ENCODE measurements at regions not wholly inside any gene's neighbourhood (a gene's known extent, or its start where the extent isn't known, plus 50 kb on each side); places are given as distances from the start of the nearest gene placed in this dataset.

DNA sequence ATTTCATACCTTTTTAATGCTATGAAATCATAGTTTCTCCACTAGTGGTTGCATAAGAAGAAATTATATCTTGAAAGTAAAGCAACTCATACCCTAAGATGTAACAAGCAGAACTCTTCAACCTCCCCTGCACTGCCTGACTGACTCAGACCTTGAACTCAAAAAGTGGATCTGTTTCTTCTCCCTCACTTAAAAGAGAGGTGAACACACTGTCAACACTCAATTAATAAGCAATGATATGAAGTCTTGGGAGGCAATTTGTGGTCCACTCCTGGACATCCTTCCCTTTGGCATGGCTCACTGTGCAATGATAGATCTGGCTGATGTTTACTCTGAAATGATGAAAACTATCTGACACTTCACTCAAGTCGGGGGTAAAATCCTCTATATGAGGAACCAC, 282.0 kb upstream of the DKK2 start:
- POLR2A ChIA-PET (ENCODE audit: unreplicated experiment), result no interaction called here
- H3K36me3 ChIP-seq (ENCODE audit: low read depth), result no peaks in the 10 kb centered on the region
- no peak overlapping the region for H3K4me2 ChIP-seq
- DNase-seq, result no peak
- H3K79me2 ChIP-seq (ENCODE audit: low read depth), result no peaks in the 10 kb centered on the region
- no peaks in the 10 kb centered on the region for H3K4me1 ChIP-seq (replicated peaks; ENCODE audit: insufficient read depth)
- H3K9me3 ChIP-seq (ENCODE audit: insufficient read depth, low read depth), result no peaks in the 10 kb centered on the region
- no peak for TF ChIP-seq EZH2 (IDR thresholded peaks at IDR 0.05; ENCODE audit: low read depth)
- TF ChIP-seq, protein P1, sequence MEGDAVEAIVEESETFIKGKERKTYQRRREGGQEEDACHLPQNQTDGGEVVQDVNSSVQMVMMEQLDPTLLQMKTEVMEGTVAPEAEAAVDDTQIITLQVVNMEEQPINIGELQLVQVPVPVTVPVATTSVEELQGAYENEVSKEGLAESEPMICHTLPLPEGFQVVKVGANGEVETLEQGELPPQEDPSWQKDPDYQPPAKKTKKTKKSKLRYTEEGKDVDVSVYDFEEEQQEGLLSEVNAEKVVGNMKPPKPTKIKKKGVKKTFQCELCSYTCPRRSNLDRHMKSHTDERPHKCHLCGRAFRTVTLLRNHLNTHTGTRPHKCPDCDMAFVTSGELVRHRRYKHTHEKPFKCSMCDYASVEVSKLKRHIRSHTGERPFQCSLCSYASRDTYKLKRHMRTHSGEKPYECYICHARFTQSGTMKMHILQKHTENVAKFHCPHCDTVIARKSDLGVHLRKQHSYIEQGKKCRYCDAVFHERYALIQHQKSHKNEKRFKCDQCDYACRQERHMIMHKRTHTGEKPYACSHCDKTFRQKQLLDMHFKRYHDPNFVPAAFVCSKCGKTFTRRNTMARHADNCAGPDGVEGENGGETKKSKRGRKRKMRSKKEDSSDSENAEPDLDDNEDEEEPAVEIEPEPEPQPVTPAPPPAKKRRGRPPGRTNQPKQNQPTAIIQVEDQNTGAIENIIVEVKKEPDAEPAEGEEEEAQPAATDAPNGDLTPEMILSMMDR (conservative IDR thresholded peaks at IDR 0.05), result no peak
- no peak overlapping the region for H2AFZ ChIP-seq
- no peaks in the 10 kb centered on the region for H3F3A ChIP-seq (ENCODE audit: insufficient read depth, low read depth)
- intact Hi-C loops (cut with micrococcal nuclease; ENCODE audit: unreplicated experiment), result no loop called here
- no peaks in the 10 kb centered on the region for H4K20me1 ChIP-seq (ENCODE audit: insufficient read depth)
- H3K9me2 ChIP-seq (ENCODE audit: insufficient read depth), result no peaks in the 10 kb centered on the region
- no peak overlapping the region for H3K27ac ChIP-seq
- no peaks in the 10 kb centered on the region for H3K27me3 ChIP-seq (ENCODE audit: insufficient read depth, low read depth)
- no TSS peak for BruUV-seq (replicated peaks)
- H3K4me3 ChIP-seq, result no peak overlapping the region
- CTCF ChIA-PET, result no interaction called here

- no peaks in the 10 kb centered on the region for H3K27me3 ChIP-seq (ENCODE audit: insufficient read depth, low read depth)
- CTCF ChIA-PET, result no interaction called here
- H3K9me3 ChIP-seq (ENCODE audit: insufficient read depth, low read depth), result no peaks in the 10 kb centered on the region
- H3K27ac ChIP-seq, result no peak overlapping the region
- POLR2A ChIA-PET (ENCODE audit: unreplicated experiment), result no interaction called here
- no peaks in the 10 kb centered on the region for H3K4me1 ChIP-seq (replicated peaks; ENCODE audit: insufficient read depth)
- no peaks in the 10 kb centered on the region for H3K79me2 ChIP-seq (ENCODE audit: low read depth)
- no peak overlapping the region for H3K4me2 ChIP-seq
- TF ChIP-seq, protein P1 (conservative IDR thresholded peaks at IDR 0.05), result no peak
- TF ChIP-seq EZH2 (IDR thresholded peaks at IDR 0.05; ENCODE audit: low read depth), result no peak
- no peak for DNase-seq
- H2AFZ ChIP-seq, result no peak overlapping the region
- H4K20me1 ChIP-seq (ENCODE audit: insufficient read depth), result no peaks in the 10 kb centered on the region
- intact Hi-C loops (cut with micrococcal nuclease; ENCODE audit: unreplicated experiment), result no loop called here
- no peaks in the 10 kb centered on the region for H3K36me3 ChIP-seq (ENCODE audit: low read depth)
- BruUV-seq (replicated peaks), result no TSS peak
- H3K9me2 ChIP-seq (ENCODE audit: insufficient read depth), result no peaks in the 10 kb centered on the region
- H3K4me3 ChIP-seq, result no peak overlapping the region
- no peaks in the 10 kb centered on the region for H3F3A ChIP-seq (ENCODE audit: insufficient read depth, low read depth)
Observed at GRCh38 chr4:107317611-107318010, 281.5 kb upstream of the DKK2 start.

GRCh38 chr4:107315584-107315983, 279.5 kb upstream of the DKK2 start:
- Histone ChIP-seq H4K20me1 (ENCODE audit: insufficient read depth) (no peaks in the 10 kb centered on the region), H3K4me1 (replicated peaks; ENCODE audit: insufficient read depth) (no peaks in the 10 kb centered on the region), H3K4me2 (no peak overlapping the region), H3F3A (ENCODE audit: insufficient read depth, low read depth) (no peaks in the 10 kb centered on the region), H3K27ac (no peak overlapping the region), H3K36me3 (ENCODE audit: low read depth) (no peaks in the 10 kb centered on the region), H3K4me3 (no peak overlapping the region), H3K27me3 (ENCODE audit: insufficient read depth, low read depth) (no peaks in the 10 kb centered on the region), H2AFZ (no peak overlapping the region), H3K79me2 (ENCODE audit: low read depth) (no peaks in the 10 kb centered on the region), H3K9me2 (ENCODE audit: insufficient read depth) (no peaks in the 10 kb centered on the region), H3K9me3 (ENCODE audit: insufficient read depth, low read depth) (no peaks in the 10 kb centered on the region)
- POLR2A ChIA-PET (ENCODE audit: unreplicated experiment), result no interaction called here
- no peak for TF ChIP-seq EZH2 (IDR thresholded peaks at IDR 0.05; ENCODE audit: low read depth)
- TF ChIP-seq, protein P1 (conservative IDR thresholded peaks at IDR 0.05), result no peak
- BruUV-seq (replicated peaks), result no TSS peak
- no peak for DNase-seq
- intact Hi-C loops (cut with micrococcal nuclease; ENCODE audit: unreplicated experiment), result no loop called here
- CTCF ChIA-PET, result no interaction called here
